NCI-H1048 (cell line): ENCODE measurements at regions not wholly inside any gene's neighbourhood (a gene's known extent, or its start where the extent isn't known, plus 50 kb on each side); places are given as distances from the start of the nearest gene placed in this dataset.
"Not testable (repeated sequence)": the region's sequence is repeated elsewhere in the genome, so short reads cannot be mapped to it uniquely, and the experiment has no call there.

ENCODE experiments used
- DNase-seq: peaks from one replicate; lab custom pipeline; 2025; lab: John Stamatoyannopoulos, UW

- no peak for DNase-seq
Observed at GRCh38 chr10:4262870-4263600, 478.0 kb upstream of the KLF6 start.

- no peak for DNase-seq
Observed at GRCh38 chr10:4262449-4262848, 477.4 kb upstream of the KLF6 start.

GRCh38 chr10:4260483-4261124, 475.6 kb upstream of the KLF6 start:
- DNase-seq: no peak

GRCh38 chr10:4257939-4258465, 473.0 kb upstream of the KLF6 start:
- no peak for DNase-seq

- no peak for DNase-seq
Observed at GRCh38 chr10:4256971-4257370, 472.0 kb upstream of the KLF6 start.

- DNase-seq: no peak
Observed at GRCh38 chr10:4255751-4256150, 470.7 kb upstream of the KLF6 start.

- no peak for DNase-seq
Observed at GRCh38 chr10:4254101-4254994, 469.3 kb upstream of the KLF6 start.

- no peak for DNase-seq
Observed at GRCh38 chr10:4252701-4253100, 467.7 kb upstream of the KLF6 start.

GRCh38 chr10:4250587-4250887, 465.5 kb upstream of the KLF6 start:
- no peak for DNase-seq

GRCh38 chr10:4249841-4250586, 465.0 kb upstream of the KLF6 start:
- DNase-seq: no peak

- DNase-seq: no peak
Observed at GRCh38 chr10:4247379-4247778, 462.4 kb upstream of the KLF6 start.

- no peak for DNase-seq
Observed at GRCh38 chr10:4246881-4247358, 461.9 kb upstream of the KLF6 start.

- DNase-seq: no peak
Observed at GRCh38 chr10:4243651-4244050, 458.6 kb upstream of the KLF6 start.

- no peak for DNase-seq
Observed at GRCh38 chr10:4243169-4243568, 458.2 kb upstream of the KLF6 start.

GRCh38 chr10:4242561-4243035, 457.6 kb upstream of the KLF6 start:
- no peak for DNase-seq

- DNase-seq: no peak
Observed at GRCh38 chr10:4241724-4242345, 456.8 kb upstream of the KLF6 start.

GRCh38 chr10:4240608-4241197, 455.7 kb upstream of the KLF6 start:
- DNase-seq: no peak

- DNase-seq: no peak
Observed at GRCh38 chr10:4239186-4239585, 454.2 kb upstream of the KLF6 start.

- DNase-seq: not testable (repeated sequence)
Observed at GRCh38 chr10:4236905-4237304, 451.9 kb upstream of the KLF6 start.

GRCh38 chr10:4234661-4235060, 449.7 kb upstream of the KLF6 start:
- no peak for DNase-seq

GRCh38 chr10:4231439-4231838, 446.4 kb upstream of the KLF6 start:
- DNase-seq: no peak
